ENCODE measurements at regions not wholly inside any gene's neighbourhood (a gene's known extent, or its start where the extent isn't known, plus 50 kb on each side); places are given as distances from the start of the nearest gene placed in this dataset.

GRCh38 chr12:89883630-89884389 is 175.2 kb upstream of the ATP2B1 start:
- DNase-seq (peak in 1 of 2 donors; percentile 15), ATAC-seq (peak in 2 of 8 donors; percentile 44 to 70)
- Histone ChIP-seq H3K4me3 (no peak overlapping the region), H3K27ac (no peak overlapping the region), H3K4me1 (peaks cover 0 to 40% (median 0%) of the 10 kb centered on the region in 9 donors), H3K27me3 (no peaks in the 10 kb centered on the region), H3K9me3 (no peaks in the 10 kb centered on the region), H3K36me3 (no peaks in the 10 kb centered on the region)
- 92 to 97% methylated on average over 4 of the region's 4 CpGs for WGBS, 2 donors
- no peak for TF ChIP-seq CTCF (IDR thresholded peaks at IDR 0.05)
- intact Hi-C loops (cut with DNase I): no loop called here

GRCh38 chr12:89882792-89883191 is 174.2 kb upstream of the ATP2B1 start:
- peaks cover 0 to 42% (median 0%) of the 10 kb centered on the region in 9 donors for H3K4me1 ChIP-seq
- DNase-seq: no peak
- no peak for TF ChIP-seq CTCF (IDR thresholded peaks at IDR 0.05)
- H3K27ac ChIP-seq: peak overlapping the region in 1 of 10 donors; percentile 76
- ATAC-seq: no peak
- no peak overlapping the region for H3K4me3 ChIP-seq
- no peaks in the 10 kb centered on the region for H3K9me3 ChIP-seq
- H3K36me3 ChIP-seq: no peaks in the 10 kb centered on the region
- intact Hi-C loops (cut with DNase I): no loop called here
- no peaks in the 10 kb centered on the region for H3K27me3 ChIP-seq

GRCh38 chr12:89882050-89882449 is 173.4 kb upstream of the ATP2B1 start:
- Histone ChIP-seq H3K4me1 (peaks cover 0 to 42% (median 0%) of the 10 kb centered on the region in 9 donors), H3K36me3 (no peaks in the 10 kb centered on the region), H3K27me3 (no peaks in the 10 kb centered on the region), H3K4me3 (no peak overlapping the region), H3K9me3 (no peaks in the 10 kb centered on the region), H3K27ac (peak overlapping the region in 2 of 10 donors; percentile 21 to 76)
- ATAC-seq: peak in 5 of 8 donors; percentile 46 to 72 (median 67)
- no peak for TF ChIP-seq CTCF (IDR thresholded peaks at IDR 0.05)
- intact Hi-C loops (cut with DNase I): no loop called here
- no peak for DNase-seq

GRCh38 chr12:89880690-89881350 is 172.2 kb upstream of the ATP2B1 start:
- H3K4me3 ChIP-seq: no peak overlapping the region
- H3K27ac ChIP-seq: peak overlapping the region in 1 of 10 donors; percentile 76
- intact Hi-C loops (cut with DNase I): no loop called here
- no peaks in the 10 kb centered on the region for H3K36me3 ChIP-seq
- DNase-seq (no peak), ATAC-seq (peak in 2 of 8 donors; percentile 47 to 68)
- no peaks in the 10 kb centered on the region for H3K9me3 ChIP-seq
- 65 to 77% methylated on average over 4 of the region's 4 CpGs for WGBS, 2 donors
- no peaks in the 10 kb centered on the region for H3K27me3 ChIP-seq
- peaks cover 0 to 42% (median 0%) of the 10 kb centered on the region in 9 donors for H3K4me1 ChIP-seq
- no peak for TF ChIP-seq CTCF (IDR thresholded peaks at IDR 0.05)

Measured in heart right ventricle (tissue), 16 donors.